BJ (cell line): ENCODE measurements at regions not wholly inside any gene's neighbourhood (a gene's known extent, or its start where the extent isn't known, plus 50 kb on each side); places are given as distances from the start of the nearest gene placed in this dataset. TPM values are rescaled to one million over a fixed set of nuclear protein-coding genes. Genes with fewer than 3 reads are reported as not detected.

Experiments
- CTCF ChIA-PET: fragments of 350-600 bp; formaldehyde crosslinking; extraction: SDS; loops from one replicate; lab custom pipeline; 2021; ENCODE audit warnings: antibody characterized with exemption, inconsistent platforms; lab: Yijun Ruan, JAX
- POLR2A ChIA-PET: fragments of 300-600 bp; sonication (Branson Sonifier 250); formaldehyde crosslinking; extraction: SDS; loops from one replicate; lab custom pipeline; 2021; ENCODE audit warnings: antibody characterized with exemption; lab: Charles Lee
- DNase-seq: peaks from one replicate; pipeline ENCODE4 v3.0.0-alpha.2; 2011; ENCODE audit warnings: low read depth
- H3K27me3 ChIP-seq: 2 replicates; pipeline ENCODE4 v1.6.0; 2011; ENCODE audit warnings: low read length; ENCODE audit not compliant: control insufficient read depth, insufficient read depth
- H3K36me3 ChIP-seq: 2 replicates; pipeline ENCODE4 v1.5.1; 2011; ENCODE audit warnings: low read length; ENCODE audit not compliant: control insufficient read depth, insufficient read depth
- H3K4me3 ChIP-seq: 2 replicates; pipeline ENCODE4 v1.5.1; 2011; ENCODE audit warnings: low read depth, mild to moderate bottlenecking, control low read depth, low read length
- CTCF ChIP-seq: IDR thresholded peaks from 2 replicates; pipeline ENCODE4 v1.5.1; 2011; ENCODE audit warnings: low read depth, mild to moderate bottlenecking, control low read depth, inconsistent platforms, low read length, moderate library complexity; ENCODE audit not compliant: insufficient read depth
- small RNA-seq: library from RNA; depleted of rRNA; stranded (forward); fragments of <200 nt; gene quantifications from one replicate; pipeline ENCODE3, GENCODE V24; 2012; ENCODE audit warnings: low replicate concordance, low read depth; ENCODE audit not compliant: insufficient read length

GRCh38 chr9:119420231-119420630, 51.0 kb upstream of the BRINP1 start:
- Histone ChIP-seq H3K4me3 (no peak overlapping the region), H3K36me3 (no peaks in the 10 kb centered on the region), H3K27me3 (no peaks in the 10 kb centered on the region)
- POLR2A ChIA-PET, result no interaction called here
- CTCF ChIA-PET, result no interaction called here
- TF ChIP-seq CTCF, result no peak
- DNase-seq, result no peak

Small RNA genes lying in the stretch of these regions (small RNA-seq; reads per million reads assigned to genes)
- gene MIR147A, result not detected
